CD4-positive, alpha-beta T cell treated with Interferon alpha-2 for 1 hour (primary cell): ENCODE measurements at regions not wholly inside any gene's neighbourhood (a gene's known extent, or its start where the extent isn't known, plus 50 kb on each side); places are given as distances from the start of the nearest gene placed in this dataset.
"Not testable (repeated sequence)": the region's sequence is repeated elsewhere in the genome, so short reads cannot be mapped to it uniquely, and the experiment has no call there.

Experiments used
- DNase-seq, 2 donors: peaks; one replicate each; pipeline ENCODE4 v3.0.0-alpha.2; 2020 to 2022

DNA sequence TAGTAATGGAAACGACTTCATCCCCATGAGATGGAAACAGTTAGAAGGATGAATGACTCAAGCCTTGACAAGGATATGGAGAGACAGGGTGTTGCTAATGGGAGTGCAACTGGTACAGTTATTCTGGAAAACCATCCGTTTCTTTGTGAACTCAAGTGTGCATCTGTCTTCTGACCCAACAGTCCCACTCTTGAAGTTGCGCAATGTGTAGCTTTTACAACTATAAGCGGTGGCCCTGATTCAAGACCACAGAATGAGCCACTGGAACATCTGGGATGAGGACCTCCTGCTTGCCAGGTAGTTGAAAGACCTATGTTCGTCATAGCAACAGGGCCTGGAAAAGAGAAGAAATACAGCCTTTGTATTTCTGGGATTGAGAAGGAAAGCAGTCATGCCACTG, 115.8 kb upstream of the GMDS start:
- DNase-seq = no peak

GRCh38 chr6:2360716-2361115, 115.3 kb upstream of the GMDS start:
- DNase-seq = no peak

DNA sequence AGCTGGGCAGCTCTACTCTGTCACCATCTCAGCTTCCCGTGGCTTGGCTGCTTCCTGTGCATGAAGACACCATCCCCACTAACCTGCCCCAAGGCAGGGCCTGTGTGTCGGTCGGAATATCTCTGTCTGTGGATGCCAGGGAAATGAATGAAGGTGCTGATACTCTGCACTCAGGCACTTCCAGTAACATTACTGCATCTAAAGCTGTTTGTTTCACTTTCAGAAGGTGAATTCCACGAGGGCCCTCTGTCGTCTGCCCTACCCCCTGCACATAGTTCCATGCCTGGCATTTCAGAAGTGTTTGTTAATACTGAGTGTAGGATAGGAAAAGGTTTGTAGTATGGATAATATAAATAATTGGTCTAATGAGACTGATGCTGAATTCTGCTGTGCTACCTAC, 114.7 kb upstream of the GMDS start:
- no peak for DNase-seq

DNA sequence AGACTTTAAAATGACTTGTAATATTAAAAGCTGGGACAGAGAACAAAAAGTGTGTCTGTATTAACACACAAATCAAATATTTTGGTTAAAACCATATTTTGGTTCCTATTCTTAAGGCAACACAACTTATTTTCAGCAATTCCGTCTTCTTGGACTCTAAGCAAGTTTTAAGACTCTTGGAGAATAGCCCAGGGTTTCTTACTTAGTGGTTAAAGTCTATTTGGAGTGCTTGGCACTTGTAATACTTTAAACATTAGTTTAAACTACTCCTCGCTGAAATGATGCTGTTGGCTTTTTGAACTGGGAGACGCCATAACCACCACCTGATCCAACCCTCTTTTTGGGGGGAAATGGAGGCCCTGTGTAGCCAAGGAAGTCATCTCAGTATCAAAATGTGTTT, 109.7 kb upstream of the GMDS start:
- no peak for DNase-seq

- DNase-seq = no peak
These were observed 108.7 kb upstream of the GMDS start for GRCh38 chr6:2354138-2354491.

DNA sequence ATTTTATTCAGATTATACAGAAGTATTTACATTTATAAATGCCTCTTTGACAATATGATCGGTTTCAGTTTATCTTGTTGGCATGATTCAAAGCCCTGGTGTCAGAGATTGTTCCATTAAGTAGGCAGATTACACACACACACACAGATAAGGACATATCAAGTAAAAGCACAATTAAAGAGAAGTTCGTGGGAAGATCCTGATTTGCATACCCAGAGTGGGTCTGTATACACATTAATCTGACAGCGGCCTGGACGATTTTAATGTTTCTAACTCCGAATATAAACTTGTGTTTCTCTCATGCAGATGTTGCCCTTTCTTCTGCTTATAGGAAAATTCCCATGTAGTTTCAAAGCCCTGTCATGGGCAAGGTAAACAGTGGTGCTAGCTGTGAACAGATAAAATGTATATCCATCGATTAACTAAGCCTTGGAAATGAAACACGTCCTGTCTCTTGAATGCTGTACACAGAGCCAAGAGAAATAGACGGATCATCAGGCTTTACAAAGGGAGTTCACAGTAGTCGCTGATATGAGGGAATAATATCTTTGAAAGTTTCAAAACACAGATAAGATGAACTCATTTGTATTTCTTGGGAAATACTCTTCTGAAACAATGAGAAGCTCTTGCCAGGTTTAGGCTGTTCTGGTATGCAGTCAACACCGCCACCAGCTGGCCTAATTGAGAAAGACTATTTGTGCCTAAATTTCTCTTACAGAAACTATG, 108.2 kb upstream of the GMDS start:
- peak; percentile 26 to 54 for DNase-seq

GRCh38 chr6:2351807-2352431, 106.5 kb upstream of the GMDS start:
- no peak for DNase-seq

- DNase-seq = no peak
These were observed 105.7 kb upstream of the GMDS start for GRCh38 chr6:2351090-2351489.

DNA sequence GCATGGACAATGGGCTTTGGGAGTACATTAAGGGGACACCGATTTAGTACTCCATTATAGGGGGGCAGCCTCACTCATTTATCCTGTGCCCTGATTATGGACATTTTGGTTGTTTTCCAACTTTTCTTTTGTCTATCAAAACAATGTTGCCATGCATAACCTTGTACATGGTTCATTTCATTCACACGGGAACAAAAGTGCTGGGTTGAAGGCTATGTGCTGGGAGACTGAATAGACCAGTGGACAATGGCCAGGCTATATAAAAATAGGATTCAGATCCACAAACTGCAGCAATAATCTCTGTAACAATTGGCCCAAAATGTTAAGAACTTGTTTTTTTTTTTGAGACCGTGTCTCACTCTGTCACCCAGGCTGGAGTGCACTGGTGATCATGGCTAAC, 100.7 kb upstream of the GMDS start:
- DNase-seq = no peak

DNA sequence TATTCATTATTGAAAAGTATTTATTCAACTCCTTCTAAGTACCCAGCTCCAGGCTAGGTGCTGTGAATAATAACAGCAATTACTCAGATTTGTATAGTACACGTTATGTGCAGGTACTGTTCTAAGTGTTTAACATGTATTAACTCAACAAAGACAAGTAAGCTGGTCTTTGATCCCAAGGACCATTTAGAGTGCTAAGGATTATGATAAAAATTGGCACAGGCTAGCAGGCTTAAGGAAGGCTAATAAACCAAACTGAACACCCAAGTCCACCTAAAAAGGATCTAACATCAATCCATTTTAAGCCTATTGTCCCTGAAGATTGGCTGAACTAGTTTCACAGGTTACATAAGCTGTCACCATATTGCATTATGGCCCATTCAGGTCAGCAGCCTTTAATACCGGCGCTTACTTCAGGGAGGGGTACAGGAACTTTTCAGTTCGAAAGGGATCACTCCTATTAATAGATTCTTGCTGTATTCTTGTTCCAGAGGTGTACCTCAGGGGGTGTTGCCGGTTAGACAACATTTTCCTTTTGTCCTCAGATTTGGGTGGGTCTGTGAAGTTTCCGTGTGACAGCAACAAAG, 99.0 kb upstream of the GMDS start:
- DNase-seq = no peak

DNA sequence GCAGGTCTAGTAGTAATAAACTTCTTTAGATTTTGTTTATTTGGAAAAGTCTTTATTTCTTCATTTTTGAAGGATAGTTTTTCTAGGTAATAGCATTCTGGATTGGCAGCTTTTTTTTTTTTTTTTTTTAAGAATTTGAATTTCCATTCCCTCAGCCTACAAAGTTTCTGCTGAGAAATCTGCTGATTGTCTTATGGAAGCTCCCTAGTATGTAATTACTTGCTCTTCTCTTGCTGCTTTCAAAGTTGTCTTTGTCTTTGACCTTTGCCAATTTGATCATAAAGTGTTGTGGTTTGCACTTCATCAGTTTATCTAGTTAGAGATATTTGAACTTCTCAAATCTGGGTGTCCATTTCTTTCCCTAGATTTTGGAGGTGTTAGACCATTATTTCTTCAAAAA, 82.2 kb upstream of the GMDS start:
- DNase-seq = no peak

DNA sequence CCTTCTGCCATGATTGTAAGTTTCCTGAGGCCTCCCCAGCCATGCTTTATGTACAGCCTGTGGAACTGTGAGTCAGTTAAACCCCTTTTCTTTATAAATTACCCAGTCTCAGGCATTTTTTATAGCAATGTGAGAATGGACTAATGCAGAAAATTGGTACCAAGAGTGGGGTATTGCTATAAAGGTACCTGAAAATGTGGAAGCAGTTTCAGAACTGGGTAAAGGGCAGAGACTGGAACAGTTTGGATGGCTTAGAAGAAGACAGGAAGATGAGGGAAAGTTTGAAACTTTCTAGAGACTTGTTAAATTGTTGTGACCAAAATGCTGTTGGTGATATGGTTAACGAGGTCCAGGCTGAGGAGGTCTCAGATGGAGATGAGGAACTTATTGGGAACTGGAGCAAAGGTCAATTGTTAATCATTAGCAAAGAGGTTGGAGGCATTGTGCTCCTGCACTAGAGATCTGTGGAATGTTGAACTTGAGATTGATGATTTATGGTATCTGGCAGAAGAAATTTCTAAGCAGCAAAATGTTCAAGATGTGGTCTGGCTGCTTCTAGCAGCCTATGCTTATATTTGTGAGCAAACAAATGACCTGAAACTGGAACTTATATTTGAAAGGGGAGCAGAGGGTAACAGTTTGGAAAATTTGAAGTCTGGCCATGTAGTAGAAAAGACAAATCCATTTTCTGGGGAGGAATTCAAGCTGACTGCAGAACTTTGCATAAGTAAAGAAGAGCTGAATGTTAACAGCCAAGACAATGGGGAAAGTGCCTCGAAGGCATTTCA, 79.0 kb upstream of the GMDS start:
- DNase-seq = no peak

DNA sequence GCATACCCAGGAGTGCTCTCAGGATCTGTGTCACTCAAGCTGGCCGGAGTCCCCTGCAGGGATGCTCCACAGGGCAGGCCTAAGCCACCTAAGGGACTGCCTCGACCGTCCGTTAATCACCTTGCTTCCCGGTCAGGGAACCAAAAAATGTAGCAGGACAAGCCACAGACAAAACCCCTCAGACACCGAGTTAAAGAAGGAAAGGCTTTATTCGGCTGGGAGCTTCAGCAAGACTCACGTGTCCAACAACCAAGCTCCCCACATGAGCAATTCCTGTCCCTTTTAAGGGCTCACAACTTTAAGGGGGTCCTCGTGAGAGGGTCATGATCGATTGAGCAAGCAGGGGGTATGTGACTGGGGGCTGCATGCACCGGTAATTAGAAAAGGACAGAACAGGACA, 72.1 kb upstream of the GMDS start:
- not testable (repeated sequence) for DNase-seq

DNA sequence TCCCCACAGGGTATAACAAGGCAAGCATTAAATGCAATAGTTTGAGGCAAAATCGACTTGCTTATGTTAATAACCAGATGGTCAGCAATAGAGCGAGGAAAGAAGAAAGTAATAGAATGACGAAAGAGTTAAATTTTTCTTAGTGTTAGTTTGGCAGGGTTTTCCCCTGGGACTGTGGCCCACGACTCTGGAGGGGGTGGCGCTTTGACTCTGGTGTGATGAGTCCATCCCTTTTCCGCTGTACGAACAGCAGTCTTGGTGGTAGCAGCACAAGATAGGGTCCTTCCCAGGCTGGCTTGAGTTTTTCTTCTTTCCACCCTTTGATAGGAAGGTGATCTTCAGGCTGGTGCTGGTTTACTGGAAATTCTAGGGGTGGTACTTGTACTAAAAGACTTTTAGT, 69.2 kb upstream of the GMDS start:
- no peak for DNase-seq

GRCh38 chr6:2310042-2310441, 64.6 kb upstream of the GMDS start:
- DNase-seq = no peak

DNA sequence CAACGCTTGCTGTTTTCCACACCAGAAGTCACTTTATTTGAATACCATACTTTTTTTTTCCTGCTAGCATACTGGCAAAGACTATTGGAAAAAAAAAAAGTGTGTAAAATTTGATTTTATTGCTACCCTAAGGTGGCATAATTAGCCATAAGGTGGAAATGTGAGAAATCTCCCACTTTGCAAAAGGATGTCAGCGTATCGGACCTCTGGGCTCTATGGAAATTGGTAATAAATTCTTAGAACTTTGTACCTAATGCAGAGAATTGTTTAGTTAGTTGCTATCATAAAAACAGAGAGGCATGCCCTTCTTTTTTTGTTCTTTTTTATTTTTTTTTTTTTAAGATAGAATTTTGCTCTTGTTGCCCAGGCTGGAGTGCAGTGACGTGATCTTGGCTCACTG, 63.7 kb upstream of the GMDS start:
- DNase-seq = no peak

- no peak for DNase-seq
These were observed 62.4 kb upstream of the GMDS start for GRCh38 chr6:2307799-2308198.

GRCh38 chr6:2305951-2306350, 60.5 kb upstream of the GMDS start:
- no peak for DNase-seq

GRCh38 chr6:2302482-2302881, 57.1 kb upstream of the GMDS start:
- DNase-seq = not testable (repeated sequence)

GRCh38 chr6:2296781-2297180, 51.4 kb upstream of the GMDS start:
- DNase-seq = no peak
